CD14-positive monocyte (primary cell): ENCODE measurements at regions not wholly inside any gene's neighbourhood (a gene's known extent, or its start where the extent isn't known, plus 50 kb on each side); places are given as distances from the start of the nearest gene placed in this dataset.

Source experiments
- DNase-seq, 3 donors: peaks; one replicate each; pipeline ENCODE4 v3.0.0-alpha.2; 2011 to 2022
- H2AFZ ChIP-seq: 2 replicates; pipeline ENCODE4 v1.6.0; 2012; ENCODE audit warnings: mild to moderate bottlenecking, low read depth, low read length, inconsistent platforms; ENCODE audit not compliant: insufficient read depth, poor library complexity, severe bottlenecking
- H3K27ac ChIP-seq, 2 donors: 1 replicate in 1 of 2; 2 replicates in 1 of 2; pipeline ENCODE4 v1.5.1; 2012 to 2013; ENCODE audit warnings: low read length in 2 of 2, control low read depth in 1 of 2, inconsistent platforms in 1 of 2, low read depth in 1 of 2, mild to moderate bottlenecking in 1 of 2
- H3K27me3 ChIP-seq, 2 donors: one replicate each; pipeline versions ENCODE4 v1.6.0 to v1.6.1; 2011 to 2013; ENCODE audit warnings: low read length in 2 of 2; ENCODE audit not compliant: control insufficient read depth in 2 of 2, insufficient read depth in 2 of 2
- H3K36me3 ChIP-seq, 2 donors: replicated peaks in 1 of 2; 1 replicate in 1 of 2; 2 replicates in 1 of 2; pipeline versions ENCODE4 v1.5.1 to v1.6.1; 2012 to 2013; ENCODE audit warnings: low read length in 2 of 2, control low read depth in 1 of 2, inconsistent platforms in 1 of 2, mild to moderate bottlenecking in 1 of 2; ENCODE audit not compliant: insufficient read depth in 2 of 2, control insufficient read depth in 1 of 2
- H3K4me1 ChIP-seq, 2 donors: 1 replicate in 1 of 2; 2 replicates in 1 of 2; pipeline versions ENCODE4 v1.5.1 to v1.6.1; 2012 to 2013; ENCODE audit warnings: low read length in 2 of 2, control low read depth in 1 of 2, inconsistent platforms in 1 of 2, mild to moderate bottlenecking in 1 of 2, moderate library complexity in 1 of 2; ENCODE audit not compliant: insufficient read depth in 2 of 2, control insufficient read depth in 1 of 2
- H3K4me2 ChIP-seq: replicated peaks from 2 replicates; pipeline ENCODE3; 2012; ENCODE audit warnings: low read length, moderate library complexity, mild to moderate bottlenecking; ENCODE audit not compliant: poor library complexity, severe bottlenecking; ENCODE audit errors: extremely low read depth
- H3K4me3 ChIP-seq, 3 experiments: fragments of 200-600 bp in 1 of 3; sonication (generic) in 1 of 3; replicated peaks in 1 of 3; 1 replicate in 2 of 3; 2 replicates in 1 of 3; pipeline ENCODE4 v1.5.1; 2011 to 2013; ENCODE audit warnings: low read length in 3 of 3, mild to moderate bottlenecking in 3 of 3, control low read depth in 2 of 3, low read depth in 2 of 3, inconsistent platforms in 1 of 3, moderate library complexity in 1 of 3
- H3K79me2 ChIP-seq: 2 replicates; pipeline ENCODE4 v1.6.0; 2012; ENCODE audit warnings: mild to moderate bottlenecking, control low read depth, inconsistent platforms, low read length, moderate library complexity; ENCODE audit not compliant: insufficient read depth
- H3K9ac ChIP-seq: 2 replicates; pipeline ENCODE4 v1.6.0; 2017; ENCODE audit warnings: low read length, mild to moderate bottlenecking; ENCODE audit not compliant: insufficient read depth, poor library complexity, severe bottlenecking
- H3K9me3 ChIP-seq, 2 donors: replicated peaks in 1 of 2; 1 replicate in 1 of 2; 2 replicates in 1 of 2; pipeline versions ENCODE4 v1.5.1 to v1.6.1; 2012 to 2013; ENCODE audit warnings: low read length in 2 of 2, control low read depth in 1 of 2; ENCODE audit not compliant: control insufficient read depth in 1 of 2, insufficient read depth in 1 of 2
- H4K20me1 ChIP-seq: 2 replicates; pipeline ENCODE4 v1.6.0; 2012; ENCODE audit warnings: mild to moderate bottlenecking, low read length, control low read depth, moderate library complexity; ENCODE audit not compliant: insufficient read depth
- H3K27ac Mint-ChIP-seq, 7 donors: one replicate each; pipeline ENCODE4 v1.8.0; 2020; ENCODE audit warnings: mild to moderate bottlenecking in 7 of 7, mixed read lengths in 7 of 7, moderate library complexity in 6 of 7, inconsistent platforms in 2 of 7
- H3K27me3 Mint-ChIP-seq, 3 donors: one replicate each; pipeline ENCODE4 v1.8.0; 2021 to 2022; ENCODE audit warnings: low read depth in 3 of 3, mild to moderate bottlenecking in 3 of 3, mixed read lengths in 3 of 3, moderate library complexity in 3 of 3, inconsistent platforms in 1 of 3
- H3K36me3 Mint-ChIP-seq, 2 donors: one replicate each; pipeline ENCODE4 v1.8.0; 2020; ENCODE audit warnings: mixed read lengths in 2 of 2, inconsistent platforms in 1 of 2, mild to moderate bottlenecking in 1 of 2
- H3K4me1 Mint-ChIP-seq: one replicate; pipeline ENCODE4 v1.8.0; 2020; ENCODE audit warnings: mild to moderate bottlenecking, mixed read lengths
- H3K4me3 Mint-ChIP-seq, 2 donors: one replicate each; pipeline ENCODE4 v1.8.0; 2020; ENCODE audit warnings: mild to moderate bottlenecking in 2 of 2, mixed read lengths in 2 of 2, moderate library complexity in 1 of 2
- H3K9me3 Mint-ChIP-seq, 7 donors: one replicate each; pipeline ENCODE4 v1.8.0; 2020 to 2022; ENCODE audit warnings: mixed read lengths in 7 of 7, mild to moderate bottlenecking in 6 of 7, moderate library complexity in 6 of 7, inconsistent platforms in 2 of 7
- WGBS: methylation state at CpG from one replicate; pipeline ENCODE4 v1.1.5; 2013; ENCODE audit warnings: missing lambda C conversion rate; ENCODE audit not compliant: insufficient coverage; 5-methylcytosine and 5-hydroxymethylcytosine counted together
- intact Hi-C, 2 donors: fragments of 100-400 bp; cut with micrococcal nuclease; formaldehyde crosslinking; loops; one replicate each; pipeline versions ENCODE4 v1.15.0 to v1.15.1; 2023
- TF ChIP-seq, protein P1 (sequence below): fragments of 200-600 bp; IDR thresholded peaks from one replicate; pipeline ENCODE4 v1.8.0; 2022; ENCODE audit warnings: antibody characterized with exemption, mild to moderate bottlenecking

GRCh38 chr5:4366628-4367027 is 771.0 kb downstream of the IRX1 start:
- no peak overlapping the region for H3K4me3 ChIP-seq
- Mint-ChIP-seq H3K9me3 (peaks cover 0 to 3% (median 3%) of the 10 kb centered on the region in 7 donors), H3K27me3 (peaks cover 0 to 3% (median 0%) of the 10 kb centered on the region in 3 donors), H3K4me1 (no peaks in the 10 kb centered on the region), H3K36me3 (no peaks in the 10 kb centered on the region), H3K4me3 (no peak overlapping the region), H3K27ac (no peak overlapping the region)
- no peaks in the 10 kb centered on the region for H3K36me3 ChIP-seq
- H3K4me1 ChIP-seq: no peaks in the 10 kb centered on the region
- intact Hi-C loops: no loop called here
- peaks cover 0 to 8% of the 10 kb centered on the region in 2 donors for H3K9me3 ChIP-seq
- 74% methylated on average over 3 of the region's 5 CpGs for WGBS
- H4K20me1 ChIP-seq: no peaks in the 10 kb centered on the region
- no peak overlapping the region for H2AFZ ChIP-seq
- H3K4me2 ChIP-seq: no peak overlapping the region
- H3K27me3 ChIP-seq: no peaks in the 10 kb centered on the region
- H3K79me2 ChIP-seq: no peaks in the 10 kb centered on the region
- DNase-seq: no peak
- H3K27ac ChIP-seq: no peak overlapping the region
- TF ChIP-seq, protein P1, sequence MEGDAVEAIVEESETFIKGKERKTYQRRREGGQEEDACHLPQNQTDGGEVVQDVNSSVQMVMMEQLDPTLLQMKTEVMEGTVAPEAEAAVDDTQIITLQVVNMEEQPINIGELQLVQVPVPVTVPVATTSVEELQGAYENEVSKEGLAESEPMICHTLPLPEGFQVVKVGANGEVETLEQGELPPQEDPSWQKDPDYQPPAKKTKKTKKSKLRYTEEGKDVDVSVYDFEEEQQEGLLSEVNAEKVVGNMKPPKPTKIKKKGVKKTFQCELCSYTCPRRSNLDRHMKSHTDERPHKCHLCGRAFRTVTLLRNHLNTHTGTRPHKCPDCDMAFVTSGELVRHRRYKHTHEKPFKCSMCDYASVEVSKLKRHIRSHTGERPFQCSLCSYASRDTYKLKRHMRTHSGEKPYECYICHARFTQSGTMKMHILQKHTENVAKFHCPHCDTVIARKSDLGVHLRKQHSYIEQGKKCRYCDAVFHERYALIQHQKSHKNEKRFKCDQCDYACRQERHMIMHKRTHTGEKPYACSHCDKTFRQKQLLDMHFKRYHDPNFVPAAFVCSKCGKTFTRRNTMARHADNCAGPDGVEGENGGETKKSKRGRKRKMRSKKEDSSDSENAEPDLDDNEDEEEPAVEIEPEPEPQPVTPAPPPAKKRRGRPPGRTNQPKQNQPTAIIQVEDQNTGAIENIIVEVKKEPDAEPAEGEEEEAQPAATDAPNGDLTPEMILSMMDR: no peak
- no peak overlapping the region for H3K9ac ChIP-seq

DNA sequence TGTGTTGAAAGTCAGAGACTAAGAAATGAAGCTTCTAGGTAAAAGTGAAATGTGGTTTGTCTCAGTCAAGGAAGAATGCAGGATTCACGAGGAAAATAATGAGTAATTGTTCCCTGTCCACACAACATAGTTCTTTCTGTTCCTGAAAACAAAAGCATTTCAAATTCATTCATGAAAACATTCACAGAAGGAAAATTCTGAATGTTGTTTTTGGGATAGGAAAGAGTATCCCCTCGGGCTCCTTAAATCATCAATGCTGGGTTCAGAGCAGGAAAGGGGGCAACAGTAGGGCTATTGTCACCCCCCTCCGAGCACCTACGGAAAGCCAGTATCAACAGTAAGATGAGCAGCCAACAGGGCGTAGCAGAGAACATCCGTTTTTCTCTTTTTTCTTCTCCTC is 769.9 kb upstream of the ADAMTS16 start:
- Histone ChIP-seq H3K36me3 (no peaks in the 10 kb centered on the region), H3K4me1 (no peaks in the 10 kb centered on the region), H3K27me3 (no peaks in the 10 kb centered on the region), H3K79me2 (no peaks in the 10 kb centered on the region), H2AFZ (no peak overlapping the region), H3K4me3 (no peak overlapping the region), H3K4me2 (no peak overlapping the region), H3K27ac (no peak overlapping the region), H3K9ac (no peak overlapping the region), H3K9me3 (peaks cover 0 to 8% of the 10 kb centered on the region in 2 donors), H4K20me1 (no peaks in the 10 kb centered on the region)
- H3K9me3 Mint-ChIP-seq: peaks cover 0 to 3% (median 3%) of the 10 kb centered on the region in 7 donors
- no peak overlapping the region for H3K4me3 Mint-ChIP-seq
- no CpG with 5 or more reads among the region's 6 CpGs for WGBS
- H3K27ac Mint-ChIP-seq: no peak overlapping the region
- intact Hi-C loops: no loop called here
- no peak for DNase-seq
- H3K27me3 Mint-ChIP-seq: peaks cover 0 to 2% (median under 1%) of the 10 kb centered on the region in 3 donors
- TF ChIP-seq, protein P1: no peak
- H3K36me3 Mint-ChIP-seq: no peaks in the 10 kb centered on the region
- H3K4me1 Mint-ChIP-seq: no peaks in the 10 kb centered on the region
